ENCODE measurements at regions not wholly inside any gene's neighbourhood (a gene's known extent, or its start where the extent isn't known, plus 50 kb on each side); places are given as distances from the start of the nearest gene placed in this dataset.
A peak's percentile ranks its signal among the peaks of the same experiment; 100 is the strongest.
"Not testable (repeated sequence)": the region's sequence is repeated elsewhere in the genome, so short reads cannot be mapped to it uniquely, and the experiment has no call there.

DNA sequence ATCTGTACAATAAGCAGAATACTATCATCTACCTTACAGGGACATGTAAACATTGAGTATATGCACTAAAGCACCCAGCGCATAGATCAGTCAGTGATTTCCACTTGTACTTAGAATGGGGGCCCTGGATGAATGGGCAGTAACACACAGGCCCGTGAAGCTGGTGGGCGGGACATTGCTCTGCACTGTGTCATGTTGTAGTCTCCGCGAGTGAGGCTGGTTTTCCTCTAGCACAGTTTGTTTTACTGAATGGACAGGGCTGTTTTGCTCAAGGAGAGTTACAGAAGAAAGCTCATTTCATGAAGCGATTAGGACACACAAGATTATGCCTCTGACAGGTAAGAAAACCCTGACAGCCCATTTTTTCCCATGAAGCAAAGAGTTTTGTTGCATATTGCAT, 86.4 kb upstream of the SOX21 start:
- H3K36me3 Mint-ChIP-seq (ENCODE audit: low read depth) = no peaks in the 10 kb centered on the region
- H3K4me3 Mint-ChIP-seq = no peak overlapping the region
- intact Hi-C loops (cut with micrococcal nuclease) = no loop called here

DNA sequence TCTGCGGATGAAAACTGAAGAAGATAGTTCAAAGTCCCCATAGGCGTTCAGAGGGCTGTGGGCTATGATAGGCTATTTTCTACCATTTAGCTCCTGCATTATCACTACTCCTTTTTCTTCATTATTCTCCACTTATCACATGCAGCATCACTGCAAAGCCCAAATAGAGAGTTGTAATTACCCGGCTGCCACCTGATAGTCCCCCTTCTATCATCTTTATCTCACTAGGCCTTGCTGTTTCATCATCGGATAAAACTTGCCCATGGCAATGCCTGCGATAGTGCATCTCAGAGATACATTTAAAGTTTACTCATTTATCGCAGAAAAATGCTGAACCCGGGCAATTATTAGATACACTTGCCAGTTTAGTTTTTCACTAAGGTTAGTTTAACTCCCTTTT, 82.9 kb upstream of the SOX21 start:
- CTCF ChIA-PET = no interaction called here

More for the DNA sequence above, 86.4 kb upstream of the SOX21 start:
- H3K27ac Mint-ChIP-seq = no peak overlapping the region
- DNase-seq = no peak
- no peaks in the 10 kb centered on the region for H3K9me3 Mint-ChIP-seq
- no peaks in the 10 kb centered on the region for H3K4me1 Mint-ChIP-seq (ENCODE audit: low read depth)
- CTCF ChIA-PET = interaction anchor here (1.3 kb wide), 1 partner anchor 21 kb away, joined by 4 read pairs; no protein-coding TSS in a partner anchor
- peaks cover under 1% of the 10 kb centered on the region for H3K27me3 Mint-ChIP-seq (ENCODE audit: low read depth)

DNA sequence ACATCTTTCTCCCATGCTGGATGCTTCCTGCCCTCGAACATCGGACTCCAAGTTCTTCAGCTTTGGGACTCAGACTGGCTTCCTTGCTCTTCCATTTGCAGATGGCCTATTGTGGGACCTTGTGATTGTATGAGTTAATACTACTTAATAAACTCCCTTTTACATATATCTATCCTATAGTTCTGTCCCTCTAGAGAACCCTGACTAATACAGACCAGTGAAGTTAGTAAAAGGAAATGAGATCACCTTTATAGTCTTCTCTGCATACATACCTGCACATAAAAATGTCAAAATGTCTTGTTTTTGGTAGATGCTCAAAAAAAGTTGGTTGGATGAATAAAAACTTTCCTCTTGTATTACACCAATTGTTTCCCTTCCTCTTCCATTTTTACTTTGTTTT, 73.9 kb upstream of the SOX21 start:
- intact Hi-C loops (cut with micrococcal nuclease); H3K27me3 Mint-ChIP-seq (ENCODE audit: low read depth); CTCF ChIA-PET; H3K36me3 Mint-ChIP-seq (ENCODE audit: low read depth); H3K9me3 Mint-ChIP-seq; H3K4me1 Mint-ChIP-seq (ENCODE audit: low read depth); H3K4me3 Mint-ChIP-seq; H3K27ac Mint-ChIP-seq; DNase-seq: not testable (repeated sequence)

More for the DNA sequence above, 82.9 kb upstream of the SOX21 start:
- intact Hi-C loops (cut with micrococcal nuclease) = no loop called here
- Mint-ChIP-seq H3K4me3 (no peak overlapping the region), H3K36me3 (ENCODE audit: low read depth) (no peaks in the 10 kb centered on the region), H3K27me3 (ENCODE audit: low read depth) (peaks cover 5% of the 10 kb centered on the region), H3K4me1 (ENCODE audit: low read depth) (no peaks in the 10 kb centered on the region), H3K9me3 (no peaks in the 10 kb centered on the region), H3K27ac (no peak overlapping the region)
- no peak for DNase-seq

DNA sequence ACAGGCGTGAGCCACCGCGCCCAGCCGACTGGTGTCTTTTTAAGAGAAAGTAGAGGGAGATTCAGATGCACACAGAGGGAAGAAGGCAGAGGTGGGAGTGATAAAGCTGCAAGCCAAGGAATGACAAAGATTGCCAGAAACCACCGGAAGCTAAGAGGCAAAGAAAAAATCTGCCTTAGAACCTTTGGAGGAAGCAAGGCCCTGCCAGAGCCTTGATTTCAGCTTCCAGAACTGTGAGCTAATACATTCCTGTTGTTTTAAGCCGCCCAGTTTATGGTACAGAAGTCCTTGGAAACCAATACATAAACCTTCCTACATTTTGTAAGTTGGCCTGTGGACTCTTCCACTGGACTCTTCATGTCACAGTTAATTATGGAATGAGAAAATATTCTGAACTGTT, 71.7 kb upstream of the SOX21 start:
- H3K4me1 Mint-ChIP-seq (ENCODE audit: low read depth) = no peaks in the 10 kb centered on the region
- intact Hi-C loops (cut with micrococcal nuclease) = no loop called here
- CTCF ChIA-PET = interaction anchor here (0.6 kb wide), 1 partner anchor 179 kb away, joined by 5 read pairs; no protein-coding TSS in a partner anchor

DNA sequence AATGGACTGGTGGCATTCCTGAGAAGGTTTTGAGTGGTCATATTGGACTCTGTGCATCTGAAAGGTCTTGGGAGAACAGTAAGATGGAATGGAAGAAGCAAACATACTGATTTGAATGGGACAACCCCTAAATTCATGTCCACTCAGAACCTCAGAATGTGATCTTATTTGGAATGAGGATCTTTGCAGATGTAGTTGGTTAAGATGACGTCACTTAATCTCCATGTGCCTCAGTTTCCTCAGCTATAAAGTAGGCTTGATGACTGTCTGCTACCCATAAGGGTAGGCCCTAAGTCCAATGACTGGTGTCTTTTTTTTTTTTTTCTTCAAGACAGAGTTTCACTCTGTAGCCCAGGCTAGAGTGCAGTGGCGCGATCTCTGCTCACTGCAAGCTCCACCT, 71.1 kb upstream of the SOX21 start:
- CTCF ChIA-PET = interaction anchor here (0.6 kb wide), 1 partner anchor 105 kb away, joined by 4 read pairs; no protein-coding TSS in a partner anchor
- H3K4me3 Mint-ChIP-seq = no peak overlapping the region
- intact Hi-C loops (cut with micrococcal nuclease) = no loop called here
- H3K36me3 Mint-ChIP-seq (ENCODE audit: low read depth) = no peaks in the 10 kb centered on the region
- no peaks in the 10 kb centered on the region for H3K4me1 Mint-ChIP-seq (ENCODE audit: low read depth)
- DNase-seq = no peak
- no peak overlapping the region for H3K27ac Mint-ChIP-seq
- no peaks in the 10 kb centered on the region for H3K9me3 Mint-ChIP-seq
- peaks cover 5% of the 10 kb centered on the region for H3K27me3 Mint-ChIP-seq (ENCODE audit: low read depth)

More for the DNA sequence above, 71.7 kb upstream of the SOX21 start:
- Mint-ChIP-seq H3K27me3 (ENCODE audit: low read depth) (peaks cover 5% of the 10 kb centered on the region), H3K4me3 (no peak overlapping the region), H3K36me3 (ENCODE audit: low read depth) (no peaks in the 10 kb centered on the region), H3K9me3 (no peaks in the 10 kb centered on the region), H3K27ac (no peak overlapping the region)
- DNase-seq = no peak

DNA sequence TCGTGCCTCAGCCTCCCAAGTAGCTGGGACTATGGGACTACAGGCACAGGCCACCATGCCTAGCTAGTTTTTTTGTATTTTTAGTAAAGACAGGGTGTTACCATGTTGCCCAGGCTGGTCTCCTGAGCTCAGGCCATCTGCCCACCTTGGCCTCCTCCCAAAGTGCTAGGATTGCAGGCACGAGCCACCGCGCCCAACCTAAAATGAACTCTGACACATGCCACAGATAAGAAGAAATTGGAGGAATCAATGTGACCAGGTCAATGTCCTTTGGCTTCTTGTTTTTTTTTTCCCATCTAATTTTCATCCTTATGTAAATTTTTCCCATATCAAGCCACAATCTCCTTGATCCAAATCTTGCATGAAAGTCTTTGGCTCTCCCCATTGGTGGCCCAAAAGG, 68.1 kb upstream of the SOX21 start:
- no peak for DNase-seq
- no peaks in the 10 kb centered on the region for H3K36me3 Mint-ChIP-seq (ENCODE audit: low read depth)
- H3K4me3 Mint-ChIP-seq = no peak overlapping the region
- intact Hi-C loops (cut with micrococcal nuclease) = no loop called here
- no peaks in the 10 kb centered on the region for H3K4me1 Mint-ChIP-seq (ENCODE audit: low read depth)
- no peak overlapping the region for H3K27ac Mint-ChIP-seq
- peaks cover 3% of the 10 kb centered on the region for H3K27me3 Mint-ChIP-seq (ENCODE audit: low read depth)
- CTCF ChIA-PET = no interaction called here
- no peaks in the 10 kb centered on the region for H3K9me3 Mint-ChIP-seq

DNA sequence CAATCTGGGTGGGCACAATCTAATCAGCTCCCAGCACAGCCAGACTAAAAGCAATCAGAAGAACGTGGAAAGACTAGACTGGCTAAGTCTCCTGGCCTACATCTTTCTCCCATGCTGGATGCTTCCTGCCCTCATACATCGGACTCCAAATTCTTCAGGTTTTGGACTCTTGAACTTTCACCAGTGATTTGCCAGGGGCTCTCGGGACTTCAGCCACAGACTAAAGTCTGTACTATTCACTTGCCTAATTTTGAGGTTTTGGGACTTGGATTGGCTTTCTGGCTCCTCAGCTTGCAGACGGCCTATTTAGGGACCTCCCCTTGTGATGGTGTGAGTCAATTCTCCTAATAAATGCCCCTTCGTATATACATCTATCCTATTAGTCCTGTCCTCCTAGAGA, 66.6 kb upstream of the SOX21 start:
- no peak overlapping the region for H3K4me3 Mint-ChIP-seq
- CTCF ChIA-PET = no interaction called here
- H3K4me1 Mint-ChIP-seq (ENCODE audit: low read depth) = no peaks in the 10 kb centered on the region
- no peaks in the 10 kb centered on the region for H3K27me3 Mint-ChIP-seq (ENCODE audit: low read depth)
- no peaks in the 10 kb centered on the region for H3K9me3 Mint-ChIP-seq
- intact Hi-C loops (cut with micrococcal nuclease) = no loop called here
- H3K27ac Mint-ChIP-seq = no peak overlapping the region
- no peaks in the 10 kb centered on the region for H3K36me3 Mint-ChIP-seq (ENCODE audit: low read depth)
- no peak for DNase-seq

DNA sequence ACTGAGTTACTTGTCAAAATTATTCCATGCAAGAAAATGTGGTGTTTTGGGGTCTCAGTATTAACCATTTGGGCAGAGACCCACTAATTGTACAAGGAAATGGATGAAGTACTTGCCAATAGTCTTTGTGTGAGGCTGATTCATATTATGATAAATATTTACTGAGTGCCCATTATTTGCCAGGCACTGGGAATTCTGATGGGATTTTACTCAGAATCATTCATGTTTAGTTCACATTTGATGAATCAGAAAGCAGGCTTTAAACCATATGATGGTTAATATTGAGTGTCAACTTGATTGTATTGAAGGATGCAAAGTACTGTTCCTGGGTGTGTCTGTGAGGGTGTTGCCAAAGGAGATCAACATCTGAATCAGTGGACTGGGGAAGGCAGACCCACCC, 66.2 kb upstream of the SOX21 start:
- no peaks in the 10 kb centered on the region for H3K36me3 Mint-ChIP-seq (ENCODE audit: low read depth)
- H3K4me1 Mint-ChIP-seq (ENCODE audit: low read depth) = no peaks in the 10 kb centered on the region
- intact Hi-C loops (cut with micrococcal nuclease) = no loop called here
- CTCF ChIA-PET = interaction anchor here (0.7 kb wide), 1 partner anchor 117 kb away, joined by 4 read pairs; no protein-coding TSS in a partner anchor
- H3K27me3 Mint-ChIP-seq (ENCODE audit: low read depth) = no peaks in the 10 kb centered on the region
- DNase-seq = no peak
- no peaks in the 10 kb centered on the region for H3K9me3 Mint-ChIP-seq
- no peak overlapping the region for H3K4me3 Mint-ChIP-seq
- no peak overlapping the region for H3K27ac Mint-ChIP-seq

DNA sequence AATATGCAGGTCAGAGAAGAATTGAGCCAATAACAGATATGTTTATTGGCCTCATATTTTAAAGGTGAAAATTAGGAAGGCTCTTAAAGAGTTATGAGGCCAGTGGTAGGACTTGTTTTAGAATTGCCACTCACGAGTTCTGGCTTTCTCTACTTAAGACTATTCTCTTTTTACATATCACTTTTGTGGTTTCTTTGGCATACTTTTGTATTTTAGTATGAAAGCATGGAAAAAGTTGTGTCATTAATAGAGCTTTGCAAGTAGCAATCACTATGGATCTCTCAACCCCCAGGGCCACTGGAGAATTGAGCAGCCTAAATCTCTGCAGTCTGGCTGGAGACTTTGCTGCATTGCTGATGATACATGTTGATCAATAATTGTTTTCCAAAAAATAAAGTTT, 64.6 kb upstream of the SOX21 start:
- Mint-ChIP-seq H3K27ac (no peak overlapping the region), H3K4me3 (no peak overlapping the region), H3K9me3 (no peaks in the 10 kb centered on the region), H3K27me3 (ENCODE audit: low read depth) (no peaks in the 10 kb centered on the region), H3K36me3 (ENCODE audit: low read depth) (no peaks in the 10 kb centered on the region), H3K4me1 (ENCODE audit: low read depth) (no peaks in the 10 kb centered on the region)
- intact Hi-C loops (cut with micrococcal nuclease) = no loop called here
- CTCF ChIA-PET = interaction anchor here (1.3 kb wide), 1 partner anchor 22 kb away, joined by 4 read pairs; no protein-coding TSS in a partner anchor
- no peak for DNase-seq

DNA sequence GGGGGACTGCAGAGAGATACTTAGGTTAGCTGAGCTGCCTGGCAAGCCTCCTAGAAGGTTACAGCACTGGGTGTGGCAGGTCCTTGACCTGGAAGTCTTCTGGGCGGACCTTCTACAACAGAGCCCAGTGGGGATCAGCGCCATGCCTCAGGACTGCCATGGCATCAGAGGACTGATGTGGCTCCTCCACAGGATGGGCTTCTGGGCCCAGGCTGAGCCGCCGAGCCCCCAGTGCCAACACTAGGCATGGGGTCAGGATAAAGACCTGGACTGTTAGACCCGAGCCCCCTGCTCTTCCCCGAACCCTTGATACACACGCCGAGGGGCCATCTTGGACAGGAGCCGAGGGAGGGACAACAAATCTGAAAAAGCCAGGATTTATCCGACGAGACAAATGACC, 64.0 kb upstream of the SOX21 start:
- no peak overlapping the region for H3K4me3 Mint-ChIP-seq
- H3K4me1 Mint-ChIP-seq (ENCODE audit: low read depth) = no peaks in the 10 kb centered on the region
- H3K9me3 Mint-ChIP-seq = no peaks in the 10 kb centered on the region
- CTCF ChIA-PET = no interaction called here
- no peaks in the 10 kb centered on the region for H3K36me3 Mint-ChIP-seq (ENCODE audit: low read depth)
- DNase-seq = no peak
- intact Hi-C loops (cut with micrococcal nuclease) = no loop called here
- H3K27ac Mint-ChIP-seq = no peak overlapping the region
- no peaks in the 10 kb centered on the region for H3K27me3 Mint-ChIP-seq (ENCODE audit: low read depth)

DNA sequence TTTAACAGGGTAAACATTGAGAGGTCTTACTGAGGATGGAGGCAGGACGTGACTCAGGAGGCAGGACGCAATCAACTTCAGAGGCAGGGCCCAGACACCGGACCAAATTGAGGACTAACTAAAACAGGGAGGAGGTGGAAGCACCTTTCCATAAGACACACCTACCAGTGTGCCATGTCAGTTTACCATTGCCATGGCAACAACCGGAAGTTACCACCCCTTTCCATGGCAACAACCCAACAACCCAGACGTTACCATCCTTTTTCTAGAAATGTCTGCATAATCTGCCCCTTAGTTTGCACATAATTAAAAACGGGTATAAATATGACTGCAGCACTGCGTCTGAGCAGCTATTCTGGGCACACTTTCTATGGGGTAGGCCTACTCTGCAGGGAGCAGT, 53.5 kb upstream of the SOX21 start:
- Mint-ChIP-seq H3K36me3 (ENCODE audit: low read depth) (no peaks in the 10 kb centered on the region), H3K4me3 (no peak overlapping the region), H3K27me3 (ENCODE audit: low read depth) (peaks cover 30% of the 10 kb centered on the region), H3K4me1 (ENCODE audit: low read depth) (no peaks in the 10 kb centered on the region), H3K9me3 (no peaks in the 10 kb centered on the region), H3K27ac (no peak overlapping the region)
- DNase-seq = no peak
- intact Hi-C loops (cut with micrococcal nuclease) = no loop called here
- CTCF ChIA-PET = no interaction called here

DNA sequence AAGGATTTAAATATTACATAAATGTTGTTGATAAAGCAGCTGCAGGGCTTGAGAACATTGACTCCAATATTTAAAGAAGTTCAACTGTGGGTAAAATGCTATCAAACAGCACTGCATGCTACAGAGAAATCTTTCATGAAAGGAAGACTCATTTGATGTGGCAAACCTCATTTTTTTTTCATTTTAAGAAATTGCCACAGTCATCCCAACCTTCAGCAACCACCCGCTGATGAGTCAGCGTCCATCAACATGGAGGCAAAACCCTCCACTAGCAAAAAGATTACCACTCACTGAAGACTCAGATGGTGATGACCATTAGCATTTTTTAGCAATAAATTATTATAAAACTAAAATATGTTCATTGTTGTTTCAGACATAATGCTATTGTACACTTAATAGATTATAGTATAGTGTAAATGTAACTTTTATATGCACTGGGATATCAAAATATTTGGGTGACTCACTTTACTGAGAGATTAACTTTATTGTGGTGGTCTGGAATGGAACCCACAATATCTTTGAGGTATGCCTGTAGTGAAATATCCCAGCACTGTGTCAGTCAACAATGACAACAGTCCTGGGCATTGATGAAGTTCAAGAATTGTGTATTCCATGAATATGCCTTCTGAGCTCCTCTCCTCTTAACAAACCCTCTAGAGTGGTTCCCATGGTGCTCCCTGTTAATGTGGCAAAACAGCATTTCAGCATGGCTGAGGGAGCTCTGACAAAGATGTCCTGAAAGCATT, 52.4 kb upstream of the SOX21 start:
- no peaks in the 10 kb centered on the region for H3K4me1 Mint-ChIP-seq (ENCODE audit: low read depth)
- no peak overlapping the region for H3K27ac Mint-ChIP-seq
- no peak overlapping the region for H3K4me3 Mint-ChIP-seq
- H3K9me3 Mint-ChIP-seq = no peaks in the 10 kb centered on the region
- DNase-seq = peak; percentile 12
- intact Hi-C loops (cut with micrococcal nuclease) = no loop called here
- H3K27me3 Mint-ChIP-seq (ENCODE audit: low read depth) = peaks cover 31% of the 10 kb centered on the region
- no peaks in the 10 kb centered on the region for H3K36me3 Mint-ChIP-seq (ENCODE audit: low read depth)
- CTCF ChIA-PET = no interaction called here

Measured in activated naive CD4-positive, alpha-beta T cell treated with anti-CD3 and anti-CD28 coated beads for 36 hours (primary cell).